ENCODE measurements at regions not wholly inside any gene's neighbourhood (a gene's known extent, or its start where the extent isn't known, plus 50 kb on each side); places are given as distances from the start of the nearest gene placed in this dataset.
A peak's percentile ranks its signal among the peaks of the same experiment; 100 is the strongest.

GRCh38 chr11:21625982-21626381 is 566.9 kb upstream of the ANO5 start:
- no peaks in the 10 kb centered on the region for H4K20me1 ChIP-seq (ENCODE audit: insufficient read depth, low read depth, low read length)
- H3K27me3 ChIP-seq (ENCODE audit: low read length), result no peaks in the 10 kb centered on the region
- H3K9me3 ChIP-seq (ENCODE audit: low read length), result no peaks in the 10 kb centered on the region
- H3K36me3 ChIP-seq (ENCODE audit: insufficient read depth, low read length), result no peaks in the 10 kb centered on the region
- no peak overlapping the region; the same call in 1 of the 2 replicates for H2AFZ ChIP-seq (ENCODE audit: low read length)
- peak; percentile 95 for DNase-seq
- H3K4me3 ChIP-seq (ENCODE audit: low read length), result peak overlapping the region; percentile 34
- no peaks in the 10 kb centered on the region for H3K79me2 ChIP-seq (ENCODE audit: low read length)
- H3K9me2 ChIP-seq (replicated peaks; ENCODE audit: insufficient read depth, low read length), result no peaks in the 10 kb centered on the region
- H3K4me1 ChIP-seq (ENCODE audit: low read length), result peaks cover 64% of the 10 kb centered on the region
- peak overlapping the region; percentile 65 for H3K4me2 ChIP-seq (ENCODE audit: low read depth, low read length, poor library complexity, severe bottlenecking)
- H3K27ac ChIP-seq (ENCODE audit: low read length), result peak overlapping the region; percentile 88
- H3K9ac ChIP-seq (ENCODE audit: low read length), result peak overlapping the region; percentile 59

GRCh38 chr11:21628641-21629040 is 564.2 kb upstream of the ANO5 start:
- Histone ChIP-seq H3K9me2 (replicated peaks; ENCODE audit: insufficient read depth, low read length) (no peaks in the 10 kb centered on the region), H4K20me1 (ENCODE audit: insufficient read depth, low read depth, low read length) (no peaks in the 10 kb centered on the region), H3K4me1 (ENCODE audit: low read length) (peaks cover 60% of the 10 kb centered on the region), H3K79me2 (ENCODE audit: low read length) (no peaks in the 10 kb centered on the region), H3K27me3 (ENCODE audit: low read length) (no peaks in the 10 kb centered on the region), H3K36me3 (ENCODE audit: insufficient read depth, low read length) (no peaks in the 10 kb centered on the region; the same call in 1 of the 2 replicates), H3K9me3 (ENCODE audit: low read length) (no peaks in the 10 kb centered on the region), H3K9ac (ENCODE audit: low read length) (no peak overlapping the region), H2AFZ (ENCODE audit: low read length) (peak overlapping the region; percentile 64), H3K4me3 (ENCODE audit: low read length) (no peak overlapping the region), H3K27ac (ENCODE audit: low read length) (no peak overlapping the region), H3K4me2 (ENCODE audit: low read depth, low read length, poor library complexity, severe bottlenecking) (no peak overlapping the region)
- DNase-seq, result no peak

GRCh38 chr11:21630934-21631478 is 561.9 kb upstream of the ANO5 start:
- peak overlapping the region; percentile 59; the same call in 1 of the 2 replicates for H2AFZ ChIP-seq (ENCODE audit: low read length)
- no peak for DNase-seq
- H3K9ac ChIP-seq (ENCODE audit: low read length), result no peak overlapping the region
- no peaks in the 10 kb centered on the region for H3K9me2 ChIP-seq (replicated peaks; ENCODE audit: insufficient read depth, low read length)
- no peak overlapping the region for H3K27ac ChIP-seq (ENCODE audit: low read length)
- H3K4me2 ChIP-seq (ENCODE audit: low read depth, low read length, poor library complexity, severe bottlenecking), result no peak overlapping the region
- no peaks in the 10 kb centered on the region for H3K9me3 ChIP-seq (ENCODE audit: low read length)
- H3K27me3 ChIP-seq (ENCODE audit: low read length), result no peaks in the 10 kb centered on the region
- H3K79me2 ChIP-seq (ENCODE audit: low read length), result no peaks in the 10 kb centered on the region
- H3K36me3 ChIP-seq (ENCODE audit: insufficient read depth, low read length), result no peaks in the 10 kb centered on the region; the same call in 1 of the 2 replicates
- H3K4me3 ChIP-seq (ENCODE audit: low read length), result no peak overlapping the region
- H4K20me1 ChIP-seq (ENCODE audit: insufficient read depth, low read depth, low read length), result no peaks in the 10 kb centered on the region
- H3K4me1 ChIP-seq (ENCODE audit: low read length), result peaks cover 58% of the 10 kb centered on the region

GRCh38 chr11:21631991-21632390 is 560.9 kb upstream of the ANO5 start:
- no peak overlapping the region for H3K4me2 ChIP-seq (ENCODE audit: low read depth, low read length, poor library complexity, severe bottlenecking)
- no peaks in the 10 kb centered on the region for H3K9me2 ChIP-seq (replicated peaks; ENCODE audit: insufficient read depth, low read length)
- H3K9me3 ChIP-seq (ENCODE audit: low read length), result no peaks in the 10 kb centered on the region
- H3K4me1 ChIP-seq (ENCODE audit: low read length), result peaks cover 48% of the 10 kb centered on the region
- H3K27me3 ChIP-seq (ENCODE audit: low read length), result no peaks in the 10 kb centered on the region
- no peaks in the 10 kb centered on the region; the same call in 1 of the 2 replicates for H3K36me3 ChIP-seq (ENCODE audit: insufficient read depth, low read length)
- no peak overlapping the region for H3K9ac ChIP-seq (ENCODE audit: low read length)
- peak overlapping the region; percentile 59; the same call in 1 of the 2 replicates for H2AFZ ChIP-seq (ENCODE audit: low read length)
- H3K4me3 ChIP-seq (ENCODE audit: low read length), result no peak overlapping the region
- no peaks in the 10 kb centered on the region for H4K20me1 ChIP-seq (ENCODE audit: insufficient read depth, low read depth, low read length)
- no peak for DNase-seq
- no peaks in the 10 kb centered on the region for H3K79me2 ChIP-seq (ENCODE audit: low read length)
- no peak overlapping the region for H3K27ac ChIP-seq (ENCODE audit: low read length)

- no peaks in the 10 kb centered on the region for H3K9me2 ChIP-seq (replicated peaks; ENCODE audit: insufficient read depth, low read length)
- no peaks in the 10 kb centered on the region for H3K27me3 ChIP-seq (ENCODE audit: low read length)
- H3K36me3 ChIP-seq (ENCODE audit: insufficient read depth, low read length), result no peaks in the 10 kb centered on the region; the same call in 1 of the 2 replicates
- H3K9ac ChIP-seq (ENCODE audit: low read length), result no peak overlapping the region
- no peaks in the 10 kb centered on the region for H3K9me3 ChIP-seq (ENCODE audit: low read length)
- DNase-seq, result peak; percentile 55
- H4K20me1 ChIP-seq (ENCODE audit: insufficient read depth, low read depth, low read length), result no peaks in the 10 kb centered on the region
- peak overlapping the region; percentile 79 for H2AFZ ChIP-seq (ENCODE audit: low read length)
- peak overlapping the region; percentile 36; the same call in 1 of the 2 replicates for H3K27ac ChIP-seq (ENCODE audit: low read length)
- H3K79me2 ChIP-seq (ENCODE audit: low read length), result no peaks in the 10 kb centered on the region
- no peak overlapping the region for H3K4me3 ChIP-seq (ENCODE audit: low read length)
- peaks cover 55% of the 10 kb centered on the region for H3K4me1 ChIP-seq (ENCODE audit: low read length)
- peak overlapping the region; percentile 10 for H3K4me2 ChIP-seq (ENCODE audit: low read depth, low read length, poor library complexity, severe bottlenecking)
Measured at GRCh38 chr11:21634491-21634890, 558.4 kb upstream of the ANO5 start.

- H3K9ac ChIP-seq (ENCODE audit: low read length), result no peak overlapping the region
- H3K79me2 ChIP-seq (ENCODE audit: low read length), result no peaks in the 10 kb centered on the region
- H2AFZ ChIP-seq (ENCODE audit: low read length), result 0 out of 2 replicates have a peak overlapping the region, but pooled peaks have one; percentile 2
- no peaks in the 10 kb centered on the region for H3K9me2 ChIP-seq (replicated peaks; ENCODE audit: insufficient read depth, low read length)
- no peak overlapping the region for H3K4me3 ChIP-seq (ENCODE audit: low read length)
- peak overlapping the region; percentile 6 for H3K4me2 ChIP-seq (ENCODE audit: low read depth, low read length, poor library complexity, severe bottlenecking)
- no peaks in the 10 kb centered on the region for H3K27me3 ChIP-seq (ENCODE audit: low read length)
- DNase-seq, result peak; percentile 67
- no peaks in the 10 kb centered on the region for H4K20me1 ChIP-seq (ENCODE audit: insufficient read depth, low read depth, low read length)
- H3K36me3 ChIP-seq (ENCODE audit: insufficient read depth, low read length), result no peaks in the 10 kb centered on the region; the same call in 1 of the 2 replicates
- H3K27ac ChIP-seq (ENCODE audit: low read length), result peak overlapping the region; percentile 99
- peaks cover 58% of the 10 kb centered on the region for H3K4me1 ChIP-seq (ENCODE audit: low read length)
- H3K9me3 ChIP-seq (ENCODE audit: low read length), result no peaks in the 10 kb centered on the region
Measured at GRCh38 chr11:21634956-21635355, 557.9 kb upstream of the ANO5 start.

- Histone ChIP-seq H4K20me1 (ENCODE audit: insufficient read depth, low read depth, low read length) (no peaks in the 10 kb centered on the region), H3K4me2 (ENCODE audit: low read depth, low read length, poor library complexity, severe bottlenecking) (peak overlapping the region; percentile 6), H3K9me3 (ENCODE audit: low read length) (no peaks in the 10 kb centered on the region), H3K27me3 (ENCODE audit: low read length) (no peaks in the 10 kb centered on the region), H3K4me3 (ENCODE audit: low read length) (no peak overlapping the region), H3K9me2 (replicated peaks; ENCODE audit: insufficient read depth, low read length) (no peaks in the 10 kb centered on the region), H3K27ac (ENCODE audit: low read length) (peak overlapping the region; percentile 99), H3K36me3 (ENCODE audit: insufficient read depth, low read length) (no peaks in the 10 kb centered on the region; the same call in 1 of the 2 replicates), H3K4me1 (ENCODE audit: low read length) (peaks cover 57% of the 10 kb centered on the region), H3K9ac (ENCODE audit: low read length) (no peak overlapping the region), H2AFZ (ENCODE audit: low read length) (peak overlapping the region; percentile 2; the same call in 1 of the 2 replicates), H3K79me2 (ENCODE audit: low read length) (no peaks in the 10 kb centered on the region)
- no peak for DNase-seq
Measured at GRCh38 chr11:21635394-21636145, 557.3 kb upstream of the ANO5 start.

GRCh38 chr11:21636561-21636960 is 556.3 kb upstream of the ANO5 start:
- Histone ChIP-seq H3K4me2 (ENCODE audit: low read depth, low read length, poor library complexity, severe bottlenecking) (no peak overlapping the region), H3K27ac (ENCODE audit: low read length) (peak overlapping the region; percentile 99; the same call in 1 of the 2 replicates), H3K9ac (ENCODE audit: low read length) (no peak overlapping the region), H3K9me3 (ENCODE audit: low read length) (no peaks in the 10 kb centered on the region), H3K36me3 (ENCODE audit: insufficient read depth, low read length) (no peaks in the 10 kb centered on the region; the same call in 1 of the 2 replicates), H3K4me3 (ENCODE audit: low read length) (no peak overlapping the region), H2AFZ (ENCODE audit: low read length) (peak overlapping the region; percentile 78; the same call in 1 of the 2 replicates), H3K27me3 (ENCODE audit: low read length) (no peaks in the 10 kb centered on the region), H3K4me1 (ENCODE audit: low read length) (peaks cover 57% of the 10 kb centered on the region), H4K20me1 (ENCODE audit: insufficient read depth, low read depth, low read length) (no peaks in the 10 kb centered on the region), H3K9me2 (replicated peaks; ENCODE audit: insufficient read depth, low read length) (no peaks in the 10 kb centered on the region), H3K79me2 (ENCODE audit: low read length) (no peaks in the 10 kb centered on the region)
- DNase-seq, result no peak

All from Karpas-422 (cell line).